HG03175 (cell line): ENCODE measurements at regions not wholly inside any gene's neighbourhood (a gene's known extent, or its start where the extent isn't known, plus 50 kb on each side); places are given as distances from the start of the nearest gene placed in this dataset.

Experiments
- ATAC-seq: cut with Tn5 transposase; IDR thresholded peaks from one replicate; pipeline ENCODE4 v1.9.1; 2021; ENCODE audit warnings: mild to moderate bottlenecking, moderate library complexity; ENCODE audit not compliant: unreplicated experiment

GRCh38 chr10:78502210-78502936 lies 468.7 kb downstream of the RPS24 start:
- no peak for ATAC-seq

DNA sequence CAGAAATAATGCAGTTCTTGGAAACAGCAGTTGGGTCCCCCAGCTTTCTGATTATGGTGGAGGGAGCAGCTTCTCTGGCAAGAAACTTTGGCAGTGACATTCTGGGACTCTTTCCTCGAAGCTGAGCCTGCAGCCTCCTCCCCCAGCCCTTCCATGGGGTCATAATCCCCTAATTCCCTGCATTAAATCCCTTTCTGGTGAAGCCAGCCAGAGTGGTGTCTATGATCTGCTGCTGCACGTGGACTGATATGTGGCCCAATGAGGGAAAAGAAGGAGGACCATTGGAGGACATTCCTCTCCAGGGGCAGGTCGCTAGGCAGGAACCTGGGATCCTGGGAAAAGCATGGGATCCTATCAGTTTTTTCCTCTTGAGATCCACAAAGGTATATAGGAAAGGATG lies 470.5 kb downstream of the RPS24 start:
- no peak for ATAC-seq

- no peak for ATAC-seq
These were observed 472.0 kb downstream of the RPS24 start for GRCh38 chr10:78505657-78506056.

- ATAC-seq, result no peak
These were observed 473.0 kb downstream of the RPS24 start for GRCh38 chr10:78506614-78507013.

DNA sequence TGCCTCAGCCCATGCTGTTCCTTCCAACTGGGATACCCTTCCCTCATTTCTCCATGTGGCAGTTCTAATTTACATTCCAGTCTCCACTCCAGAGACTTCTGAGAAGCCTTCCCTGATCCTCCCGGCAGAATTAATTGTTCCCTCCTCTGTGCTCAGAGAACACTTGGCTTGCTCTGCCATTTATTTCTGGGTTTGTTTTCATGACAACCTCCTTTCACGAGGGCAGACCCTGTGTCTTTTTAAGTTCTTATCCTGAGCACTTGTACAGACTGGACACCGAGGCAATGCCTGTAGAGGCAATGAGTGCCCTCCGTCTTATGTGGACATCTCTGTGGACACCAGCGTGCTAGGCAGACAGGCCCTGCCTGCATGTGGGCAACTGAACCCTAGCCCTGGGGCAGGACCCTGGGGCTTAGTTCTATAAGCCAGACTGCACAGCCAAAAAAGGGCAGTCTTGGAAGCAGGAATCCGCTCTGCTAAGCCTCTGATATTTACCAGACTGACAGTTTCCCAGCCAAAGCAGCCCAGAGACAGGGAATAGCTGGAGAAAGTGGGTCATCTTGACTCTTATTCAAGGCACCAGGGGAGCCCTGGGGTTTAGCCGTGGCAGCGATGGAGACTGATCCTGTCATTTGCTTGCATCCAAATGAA lies 474.0 kb downstream of the RPS24 start:
- no peak for ATAC-seq

DNA sequence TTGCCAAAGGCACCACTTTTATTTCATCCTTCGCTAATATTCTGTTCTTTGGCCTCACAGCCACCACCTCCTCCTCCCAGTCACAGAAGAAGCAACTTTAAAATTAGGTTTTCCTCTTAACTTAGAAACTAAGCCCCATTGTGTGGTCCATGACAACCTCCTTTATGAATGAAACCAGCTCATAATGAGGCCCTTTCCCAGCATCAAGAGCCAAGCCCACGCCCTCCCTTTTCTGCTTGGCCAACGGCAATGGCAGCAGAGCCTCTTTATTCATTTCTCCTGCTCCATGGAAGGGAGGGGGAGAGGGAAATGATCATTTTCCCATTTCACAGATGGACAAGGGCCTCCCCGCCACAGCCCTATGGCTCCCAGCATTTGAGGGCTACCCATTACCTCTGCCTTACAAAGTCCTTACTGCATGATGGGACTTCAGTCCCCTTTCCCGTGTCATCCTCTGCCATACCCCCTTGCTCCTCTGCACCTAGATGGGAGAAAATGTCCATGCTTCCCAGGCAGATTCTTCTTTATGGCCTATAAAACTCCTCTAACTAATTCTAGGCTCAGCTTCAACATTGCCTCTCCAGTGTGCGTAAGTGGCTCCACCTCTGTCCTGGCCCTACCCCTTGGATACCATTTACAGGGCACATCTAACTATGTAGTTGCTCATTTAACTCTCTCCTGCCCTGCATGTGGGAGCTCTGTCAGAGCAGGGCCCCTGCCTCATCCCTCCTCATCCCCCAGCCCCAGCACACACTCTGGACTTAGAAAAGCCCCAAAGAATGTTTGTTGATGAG lies 475.5 kb downstream of the RPS24 start:
- ATAC-seq, result no peak

DNA sequence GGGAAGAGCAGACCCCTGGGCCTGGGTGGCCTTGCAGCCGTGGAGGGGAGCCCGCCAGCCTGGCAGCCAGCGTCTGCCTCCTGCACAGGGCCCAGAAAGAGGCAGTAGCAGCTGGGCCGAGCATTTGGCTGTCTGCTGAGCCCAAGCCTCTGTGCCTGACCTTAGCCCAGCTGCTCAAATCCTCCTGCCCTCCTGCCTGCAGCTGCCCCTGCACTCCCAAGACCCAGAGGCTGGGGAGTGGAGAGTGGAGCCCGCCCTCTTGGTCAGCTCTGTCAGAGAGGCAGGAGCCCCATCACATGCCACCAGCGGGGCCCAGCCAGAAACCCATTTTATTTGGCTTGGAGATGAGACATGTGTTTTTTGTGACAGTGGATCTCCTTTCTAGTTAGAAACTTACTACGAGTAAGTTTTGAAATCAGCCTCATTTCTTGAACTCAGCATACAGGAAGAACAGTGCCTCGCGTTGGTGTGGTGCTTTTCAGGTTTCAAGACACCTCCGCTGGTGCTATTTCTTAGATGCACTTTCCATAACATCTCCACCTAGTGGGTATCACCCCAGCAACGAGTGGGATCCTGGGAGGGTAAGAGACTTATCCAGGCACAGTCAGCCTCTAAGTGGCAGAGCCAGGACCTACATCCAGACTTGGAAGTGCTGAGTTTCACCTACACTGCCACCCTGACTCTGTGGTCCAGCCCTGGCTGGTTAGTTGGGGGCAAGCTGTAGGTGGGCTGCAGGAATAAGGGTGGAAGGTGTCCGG lies 477.1 kb downstream of the RPS24 start:
- no peak for ATAC-seq

DNA sequence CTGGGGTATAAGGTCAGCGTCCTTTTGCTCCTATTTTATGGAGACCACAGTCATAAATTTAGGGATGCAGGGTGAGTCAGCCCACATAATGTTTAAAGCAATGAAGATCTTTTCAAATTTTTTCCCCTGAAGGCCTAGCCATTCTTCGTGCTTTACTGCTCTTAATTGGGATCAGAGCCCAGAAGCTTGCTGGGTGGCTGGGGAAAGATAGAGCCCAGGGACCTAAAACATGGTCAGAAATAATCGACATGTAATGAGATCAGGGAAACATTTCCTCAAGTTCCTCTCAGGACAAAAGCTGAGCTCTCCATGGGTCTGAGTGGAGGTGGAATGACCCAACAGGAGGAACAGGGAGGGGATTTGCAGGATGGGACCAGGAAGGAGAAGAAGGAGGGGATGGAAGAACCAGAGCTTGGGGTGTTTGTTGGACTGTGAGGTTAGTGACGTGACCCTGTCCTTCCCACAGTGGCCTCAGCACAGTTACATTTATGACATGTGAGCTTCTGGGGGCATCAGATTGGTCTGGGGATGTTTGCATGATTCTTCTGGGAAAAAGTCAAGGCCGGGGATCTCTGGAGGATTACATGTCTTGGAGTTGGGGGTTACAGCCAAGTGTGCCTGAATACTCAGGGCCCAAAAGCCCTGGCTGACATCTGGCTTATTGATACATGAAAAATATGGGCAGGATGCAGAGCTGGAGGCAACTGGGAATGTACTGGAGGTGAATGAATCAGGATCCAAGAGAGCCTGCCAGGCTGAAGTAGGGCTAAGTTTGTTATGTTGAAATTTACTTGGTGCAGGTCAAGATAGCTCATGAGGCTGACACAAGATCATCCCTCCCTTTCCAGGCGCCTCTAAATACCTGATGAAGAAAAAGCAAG lies 477.9 kb downstream of the RPS24 start:
- ATAC-seq, result no peak

GRCh38 chr10:78512205-78512550 lies 478.5 kb downstream of the RPS24 start:
- no peak for ATAC-seq

DNA sequence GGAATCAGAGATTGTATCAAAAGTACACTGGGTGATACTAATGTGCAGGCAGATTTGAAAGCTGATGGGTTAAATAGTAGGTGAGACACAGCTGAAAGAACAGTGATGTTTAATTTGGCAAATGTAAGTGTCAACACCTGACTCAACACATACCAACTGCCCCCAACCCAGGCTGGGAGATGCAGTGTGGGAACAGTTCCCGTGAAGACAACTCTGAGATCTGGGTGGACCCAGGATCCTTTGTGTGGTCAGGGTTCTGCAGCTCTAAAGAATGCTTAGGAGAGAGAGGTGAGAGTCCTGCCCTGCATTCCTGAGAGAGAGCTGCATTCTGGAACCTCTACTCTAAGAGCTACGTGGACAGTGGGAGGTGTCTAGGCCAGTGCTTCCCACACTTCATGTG lies 479.7 kb downstream of the RPS24 start:
- no peak for ATAC-seq

DNA sequence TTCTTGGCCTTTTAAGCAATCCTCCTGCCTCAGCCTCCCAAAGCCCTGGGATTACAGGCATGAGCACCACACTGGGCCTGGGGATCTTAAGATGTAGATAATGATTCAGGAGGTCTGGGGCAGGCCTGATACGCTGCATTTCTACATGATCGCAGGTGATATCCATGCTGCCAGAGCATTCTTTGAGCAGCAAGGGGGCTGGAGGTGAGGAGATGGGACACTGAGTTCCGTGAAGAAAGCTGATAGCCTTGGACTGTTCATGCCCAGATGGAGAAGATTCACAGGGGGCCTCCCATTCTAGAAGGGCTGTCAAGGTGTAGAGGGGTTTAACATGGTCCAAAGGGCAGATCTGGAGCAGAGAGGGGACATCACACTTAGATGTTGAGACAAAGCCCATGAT lies 480.3 kb downstream of the RPS24 start:
- ATAC-seq, result no peak

DNA sequence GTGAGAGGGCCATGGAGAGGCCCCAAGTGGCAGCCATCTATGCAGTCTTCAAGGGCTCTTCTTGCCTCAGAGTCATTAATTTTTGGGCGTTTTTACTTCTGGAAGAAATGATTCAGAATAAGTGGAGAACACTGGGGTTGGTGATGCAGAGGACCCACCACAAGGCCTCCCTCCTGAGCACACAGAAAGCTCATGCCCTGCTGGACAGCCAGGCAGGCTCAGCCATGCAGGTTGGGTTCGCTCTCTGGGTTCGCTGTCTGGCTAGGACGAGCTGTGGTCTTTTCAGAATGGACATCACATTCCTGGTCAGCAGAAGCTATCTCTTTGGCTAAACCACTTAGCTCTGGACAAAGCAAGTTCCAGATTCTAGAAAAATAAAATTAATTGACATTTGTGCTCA lies 480.8 kb downstream of the RPS24 start:
- no peak for ATAC-seq

GRCh38 chr10:78515038-78515872 lies 481.6 kb downstream of the RPS24 start:
- no peak for ATAC-seq

- ATAC-seq, result no peak
These were observed 482.1 kb downstream of the RPS24 start for GRCh38 chr10:78515873-78516153.

DNA sequence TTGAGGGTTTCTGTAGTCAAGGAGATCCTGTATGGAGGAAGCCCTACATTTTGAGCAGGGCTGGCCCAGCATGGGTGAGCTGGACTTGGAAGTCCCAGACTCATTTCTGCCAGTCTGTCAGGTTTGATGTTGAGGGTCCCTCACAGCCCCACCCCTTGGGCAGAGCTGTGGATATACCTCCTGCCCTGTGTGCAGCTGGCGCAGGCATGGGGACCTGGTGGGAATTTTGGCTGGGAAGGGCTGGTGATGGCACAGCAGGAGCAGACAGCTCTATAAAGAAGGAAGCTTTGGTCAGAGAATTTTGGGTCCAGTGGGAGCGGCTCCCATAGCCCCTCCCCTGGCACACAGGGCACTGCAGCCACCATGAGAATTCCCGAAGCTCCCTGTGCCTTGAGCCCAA lies 482.6 kb downstream of the RPS24 start:
- no peak for ATAC-seq

- no peak for ATAC-seq
These were observed 483.1 kb downstream of the RPS24 start for GRCh38 chr10:78516756-78517155.

GRCh38 chr10:78518224-78518623 lies 484.6 kb downstream of the RPS24 start:
- ATAC-seq, result no peak

GRCh38 chr10:78520737-78521430 lies 487.2 kb downstream of the RPS24 start:
- no peak for ATAC-seq

DNA sequence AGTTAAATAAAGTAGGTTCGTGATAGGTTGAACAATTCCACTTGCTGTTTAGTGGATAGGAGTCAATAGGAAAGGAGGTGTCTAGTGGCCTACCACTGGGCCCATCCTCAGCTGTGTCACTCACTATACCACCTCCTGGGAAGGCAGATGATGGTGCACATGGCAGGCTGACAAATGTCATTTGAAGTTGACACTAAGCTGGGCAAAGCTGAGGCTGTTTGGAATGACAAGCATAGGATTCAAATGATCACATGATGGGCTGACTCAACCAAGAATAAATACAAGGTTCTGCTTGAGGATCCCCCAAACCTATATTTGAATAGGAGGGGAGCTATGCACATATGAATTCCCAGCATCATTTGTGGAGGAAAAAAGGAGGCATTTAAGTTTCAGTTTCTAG lies 489.8 kb downstream of the RPS24 start:
- ATAC-seq, result no peak
